HG03565 (cell line): ENCODE measurements at regions not wholly inside any gene's neighbourhood (a gene's known extent, or its start where the extent isn't known, plus 50 kb on each side); places are given as distances from the start of the nearest gene placed in this dataset.

Experiments used
- ATAC-seq: cut with Tn5 transposase; IDR thresholded peaks from one replicate; pipeline ENCODE4 v1.9.1; 2021; ENCODE audit warnings: mild to moderate bottlenecking, moderate library complexity; ENCODE audit not compliant: unreplicated experiment

DNA sequence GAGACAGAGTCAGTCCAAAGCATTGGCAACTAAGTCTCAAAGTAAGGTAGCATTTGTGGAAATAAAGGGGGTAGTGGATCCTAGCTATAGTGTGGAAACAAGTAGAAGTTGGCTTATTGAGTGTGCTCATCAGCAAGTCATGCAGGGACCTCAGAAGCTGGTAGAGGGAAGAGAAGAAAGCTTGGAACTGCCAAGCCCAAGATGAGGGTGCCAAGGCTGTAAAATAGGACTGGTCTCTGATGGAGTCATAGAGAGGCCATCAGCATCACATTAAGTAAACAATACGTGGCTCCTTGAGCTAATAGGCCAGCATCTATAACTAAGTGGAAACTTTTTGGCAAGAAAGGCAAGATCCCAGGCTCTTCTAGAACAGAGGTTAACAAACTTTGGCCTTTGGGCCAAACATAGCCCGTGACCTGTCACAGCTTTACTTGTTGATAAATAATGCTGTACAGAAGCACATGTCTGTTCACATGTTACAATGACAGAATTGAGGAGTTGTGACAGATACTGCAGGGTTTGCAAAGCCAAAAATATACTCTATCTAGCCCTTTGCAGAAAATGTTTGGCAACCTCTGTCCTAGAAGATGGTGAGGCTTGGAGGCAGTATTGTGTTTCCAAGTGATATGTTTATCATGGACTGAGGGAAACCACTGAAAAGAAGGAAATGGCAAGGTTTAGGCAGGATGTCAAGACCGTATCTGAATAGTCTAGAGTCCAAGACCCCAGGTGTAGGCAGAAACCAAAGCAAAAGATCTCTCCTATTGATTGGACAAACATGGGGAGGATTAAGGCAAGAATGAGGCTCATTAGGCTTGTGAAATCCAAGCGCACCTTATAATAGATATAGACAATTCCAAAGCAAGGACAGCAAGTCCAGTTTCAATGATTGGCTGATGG is 62.5 kb upstream of the CD44 start:
- ATAC-seq = no peak

DNA sequence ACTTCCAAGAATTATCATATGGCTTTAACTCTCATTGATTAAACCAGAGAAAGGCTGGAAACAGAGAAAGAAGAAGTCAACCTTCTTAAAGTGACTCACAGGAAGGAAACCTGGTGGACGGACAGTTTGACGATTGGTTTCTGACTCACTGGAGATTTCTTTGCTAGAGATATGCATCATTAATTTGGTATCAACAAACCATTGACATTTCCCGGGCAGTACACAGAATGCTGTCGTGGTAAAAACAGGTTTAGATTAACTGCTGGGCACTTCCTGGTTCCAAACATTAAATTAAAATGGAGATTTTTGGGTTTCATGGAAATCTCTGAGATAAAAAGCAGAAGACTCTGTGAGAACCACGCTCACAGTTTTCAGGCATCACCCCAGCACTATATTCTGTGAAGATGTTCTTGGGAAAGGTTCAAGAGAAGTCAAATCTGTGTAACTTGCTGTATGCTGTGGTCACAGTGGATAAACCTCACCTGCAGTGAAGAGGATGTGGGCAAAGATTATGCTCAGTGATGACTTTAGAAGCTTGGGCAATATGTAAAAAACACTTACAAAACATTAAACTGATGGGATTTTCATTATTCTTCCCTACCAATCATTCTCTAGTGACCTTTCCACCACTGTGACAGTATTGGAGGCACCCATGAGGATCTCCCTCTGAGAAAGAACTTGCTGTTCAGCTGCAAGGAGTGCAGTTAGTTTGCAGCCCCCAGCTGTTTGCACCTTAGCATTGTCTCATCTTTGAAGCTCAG is 61.1 kb upstream of the CD44 start:
- ATAC-seq = peak; percentile 41

DNA sequence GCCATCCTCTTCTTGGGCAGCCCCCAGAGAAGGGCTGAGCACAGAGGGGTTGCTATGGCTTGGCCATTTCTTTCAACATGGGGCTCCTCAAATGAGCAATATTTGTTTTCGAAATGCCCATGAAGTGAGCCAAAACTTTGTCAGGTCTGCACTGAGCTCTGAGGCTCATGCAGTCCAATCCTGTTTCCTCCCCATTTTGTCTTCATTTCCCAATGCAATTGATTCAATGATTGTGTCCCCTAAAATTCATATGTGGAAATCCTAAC is 60.6 kb upstream of the CD44 start:
- no peak for ATAC-seq

GRCh38 chr11:35079611-35080010 is 59.4 kb upstream of the CD44 start:
- ATAC-seq = no peak

DNA sequence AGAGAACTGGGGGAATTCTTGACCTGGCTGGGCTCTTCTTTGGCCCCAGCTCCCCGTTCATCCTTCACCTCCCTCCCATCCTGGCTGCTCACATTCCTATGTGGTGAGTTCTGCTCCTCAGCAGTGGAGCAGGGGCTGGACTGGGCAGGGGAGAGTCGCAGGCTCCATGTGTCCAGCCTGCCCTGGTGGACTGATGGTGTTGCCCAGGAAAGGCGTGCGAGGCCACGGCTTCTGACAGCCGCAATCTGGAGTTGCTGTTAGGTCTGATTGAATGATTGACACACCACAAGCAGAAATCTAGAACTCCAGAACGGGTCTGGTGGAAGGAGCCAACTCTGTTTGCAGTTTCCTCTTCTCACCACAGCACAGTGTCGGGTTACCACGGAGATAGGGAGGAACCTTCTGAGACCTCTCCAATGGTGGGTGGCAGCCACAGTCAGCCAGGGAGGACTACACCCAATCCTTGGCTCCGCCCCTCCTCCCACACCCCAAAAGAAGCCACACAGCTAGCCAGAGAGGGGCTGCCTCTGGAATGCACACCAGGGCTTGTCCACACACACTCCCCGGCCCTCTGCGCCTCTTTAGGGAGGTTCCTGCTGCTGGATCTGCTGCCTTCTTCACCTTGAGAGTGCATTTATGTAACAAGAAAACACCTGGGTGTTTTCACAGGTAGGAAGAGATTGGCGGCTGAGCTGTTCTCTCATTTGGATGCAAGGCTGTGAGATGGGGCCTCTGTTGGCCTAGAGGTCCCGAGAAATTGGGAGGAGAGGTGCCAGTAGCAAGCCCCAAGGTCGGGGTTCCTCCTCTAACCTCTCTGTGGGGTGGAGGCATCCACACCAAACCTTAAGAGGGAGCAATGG is 56.4 kb upstream of the CD44 start:
- ATAC-seq = peak; percentile 61

- no peak for ATAC-seq
These were observed 55.9 kb upstream of the CD44 start for GRCh38 chr11:35083181-35083430.

- ATAC-seq = peak; percentile 67
These were observed 55.3 kb upstream of the CD44 start for GRCh38 chr11:35083431-35084238.

DNA sequence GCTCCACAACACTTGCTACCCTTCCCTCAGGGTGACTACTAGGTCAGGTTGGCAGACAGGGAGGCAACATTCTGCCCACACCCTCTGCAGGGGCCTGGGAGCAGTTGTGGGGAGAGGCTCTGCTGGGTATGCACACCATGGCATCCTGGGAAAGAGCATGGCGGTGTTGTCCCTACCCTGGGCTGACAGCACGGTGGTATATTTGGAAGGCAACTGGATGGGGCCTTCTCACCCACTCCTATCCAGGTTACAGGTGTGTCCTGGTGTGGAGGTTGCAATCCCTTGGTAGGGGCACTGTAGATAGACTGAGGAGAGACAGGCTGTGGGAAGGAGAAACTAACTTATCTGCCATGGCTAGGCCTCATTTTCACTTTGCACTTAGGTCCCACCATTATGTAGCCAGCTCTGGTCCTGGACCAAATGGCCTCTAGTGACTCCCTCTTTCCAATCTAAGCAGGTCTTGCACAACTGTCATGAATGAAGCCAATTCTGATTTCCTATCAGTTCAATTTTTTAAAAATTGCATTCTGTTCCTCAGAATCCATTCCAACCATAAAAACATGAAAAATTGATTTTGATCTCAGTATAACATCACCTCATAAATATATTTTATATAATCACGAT is 54.0 kb upstream of the CD44 start:
- no peak for ATAC-seq

GRCh38 chr11:35085531-35086165 is 53.3 kb upstream of the CD44 start:
- no peak for ATAC-seq

GRCh38 chr11:35087648-35088047 is 51.3 kb upstream of the CD44 start:
- no peak for ATAC-seq

DNA sequence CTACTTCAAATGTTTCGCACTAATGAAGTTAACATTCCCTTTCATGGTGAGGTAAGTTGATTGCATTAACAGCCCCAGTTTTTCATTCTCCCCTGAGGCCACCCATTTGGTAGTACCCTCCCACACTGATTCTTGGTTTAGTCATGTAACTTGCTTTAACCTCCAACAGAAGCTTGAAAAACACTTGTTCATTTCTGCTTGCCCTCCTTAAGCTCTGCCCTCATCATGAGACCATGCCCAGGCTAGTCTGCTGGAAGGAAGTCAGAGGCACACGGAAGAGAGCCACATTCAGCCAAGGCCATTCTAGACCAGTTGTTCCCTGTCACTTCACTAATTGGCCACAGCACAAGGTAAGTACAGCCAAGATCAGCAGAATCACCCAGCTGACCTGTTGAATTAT is 50.7 kb upstream of the CD44 start:
- no peak for ATAC-seq

DNA sequence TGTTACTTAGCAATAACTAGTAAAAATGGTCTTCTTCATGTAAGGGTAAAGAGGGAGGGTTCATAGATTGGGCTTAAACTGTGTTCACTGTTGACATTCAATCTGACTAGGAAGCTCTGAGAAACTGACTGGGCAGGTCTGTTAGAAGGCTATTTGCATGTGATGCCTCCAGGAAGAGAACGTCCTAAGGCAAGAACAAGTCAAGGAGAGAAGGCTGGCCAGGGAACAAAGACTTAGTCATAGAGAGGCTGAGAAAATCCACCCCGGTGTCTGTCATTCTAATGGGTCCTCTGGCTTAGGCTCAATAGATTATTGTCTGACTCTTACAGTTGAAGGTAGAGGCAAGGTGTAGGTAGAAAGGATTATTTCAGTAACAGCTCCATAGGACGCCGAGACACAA is 50.3 kb upstream of the CD44 start:
- ATAC-seq = no peak
